DND-41 (cell line): ENCODE measurements at regions not wholly inside any gene's neighbourhood (a gene's known extent, or its start where the extent isn't known, plus 50 kb on each side); places are given as distances from the start of the nearest gene placed in this dataset.

Experiments used
- EZH2 ChIP-seq: IDR thresholded peaks from 3 replicates; pipeline ENCODE4 v1.6.1; 2012; ENCODE audit warnings: borderline replicate concordance, low read depth, mild to moderate bottlenecking, moderate library complexity, low read length, inconsistent platforms; ENCODE audit not compliant: severe bottlenecking
- TF ChIP-seq, protein P1 (sequence below): IDR thresholded peaks from 2 replicates; pipeline ENCODE4 v1.5.1; 2012; ENCODE audit warnings: borderline replicate concordance, low read length, moderate library complexity, mild to moderate bottlenecking; ENCODE audit not compliant: poor library complexity, severe bottlenecking; ENCODE audit errors: extremely low read depth

- TF ChIP-seq, protein P1, sequence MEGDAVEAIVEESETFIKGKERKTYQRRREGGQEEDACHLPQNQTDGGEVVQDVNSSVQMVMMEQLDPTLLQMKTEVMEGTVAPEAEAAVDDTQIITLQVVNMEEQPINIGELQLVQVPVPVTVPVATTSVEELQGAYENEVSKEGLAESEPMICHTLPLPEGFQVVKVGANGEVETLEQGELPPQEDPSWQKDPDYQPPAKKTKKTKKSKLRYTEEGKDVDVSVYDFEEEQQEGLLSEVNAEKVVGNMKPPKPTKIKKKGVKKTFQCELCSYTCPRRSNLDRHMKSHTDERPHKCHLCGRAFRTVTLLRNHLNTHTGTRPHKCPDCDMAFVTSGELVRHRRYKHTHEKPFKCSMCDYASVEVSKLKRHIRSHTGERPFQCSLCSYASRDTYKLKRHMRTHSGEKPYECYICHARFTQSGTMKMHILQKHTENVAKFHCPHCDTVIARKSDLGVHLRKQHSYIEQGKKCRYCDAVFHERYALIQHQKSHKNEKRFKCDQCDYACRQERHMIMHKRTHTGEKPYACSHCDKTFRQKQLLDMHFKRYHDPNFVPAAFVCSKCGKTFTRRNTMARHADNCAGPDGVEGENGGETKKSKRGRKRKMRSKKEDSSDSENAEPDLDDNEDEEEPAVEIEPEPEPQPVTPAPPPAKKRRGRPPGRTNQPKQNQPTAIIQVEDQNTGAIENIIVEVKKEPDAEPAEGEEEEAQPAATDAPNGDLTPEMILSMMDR, result no peak
- no peak for TF ChIP-seq EZH2
These were observed 51.5 kb downstream of the KLF12 start for GRCh38 chr13:74082741-74083160.
